ENCODE measurements at regions not wholly inside any gene's neighbourhood (a gene's known extent, or its start where the extent isn't known, plus 50 kb on each side); places are given as distances from the start of the nearest gene placed in this dataset.

- TF ChIP-seq, protein P1, sequence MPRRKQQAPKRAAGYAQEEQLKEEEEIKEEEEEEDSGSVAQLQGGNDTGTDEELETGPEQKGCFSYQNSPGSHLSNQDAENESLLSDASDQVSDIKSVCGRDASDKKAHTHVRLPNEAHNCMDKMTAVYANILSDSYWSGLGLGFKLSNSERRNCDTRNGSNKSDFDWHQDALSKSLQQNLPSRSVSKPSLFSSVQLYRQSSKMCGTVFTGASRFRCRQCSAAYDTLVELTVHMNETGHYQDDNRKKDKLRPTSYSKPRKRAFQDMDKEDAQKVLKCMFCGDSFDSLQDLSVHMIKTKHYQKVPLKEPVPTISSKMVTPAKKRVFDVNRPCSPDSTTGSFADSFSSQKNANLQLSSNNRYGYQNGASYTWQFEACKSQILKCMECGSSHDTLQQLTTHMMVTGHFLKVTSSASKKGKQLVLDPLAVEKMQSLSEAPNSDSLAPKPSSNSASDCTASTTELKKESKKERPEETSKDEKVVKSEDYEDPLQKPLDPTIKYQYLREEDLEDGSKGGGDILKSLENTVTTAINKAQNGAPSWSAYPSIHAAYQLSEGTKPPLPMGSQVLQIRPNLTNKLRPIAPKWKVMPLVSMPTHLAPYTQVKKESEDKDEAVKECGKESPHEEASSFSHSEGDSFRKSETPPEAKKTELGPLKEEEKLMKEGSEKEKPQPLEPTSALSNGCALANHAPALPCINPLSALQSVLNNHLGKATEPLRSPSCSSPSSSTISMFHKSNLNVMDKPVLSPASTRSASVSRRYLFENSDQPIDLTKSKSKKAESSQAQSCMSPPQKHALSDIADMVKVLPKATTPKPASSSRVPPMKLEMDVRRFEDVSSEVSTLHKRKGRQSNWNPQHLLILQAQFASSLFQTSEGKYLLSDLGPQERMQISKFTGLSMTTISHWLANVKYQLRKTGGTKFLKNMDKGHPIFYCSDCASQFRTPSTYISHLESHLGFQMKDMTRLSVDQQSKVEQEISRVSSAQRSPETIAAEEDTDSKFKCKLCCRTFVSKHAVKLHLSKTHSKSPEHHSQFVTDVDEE (CRISPR knock-in tag; IDR thresholded peaks at IDR 0.05), result no peak
- TF ChIP-seq GLIS3 (CRISPR knock-in tag; IDR thresholded peaks at IDR 0.05), result no peak
Observed at GRCh38 chr4:137212601-137213000, 319.7 kb downstream of the PCDH18 start (continued).

- no peak for TF ChIP-seq PPARA (CRISPR knock-in tag; IDR thresholded peaks at IDR 0.05; ENCODE audit: borderline replicate concordance)
- TF ChIP-seq, protein P2, sequence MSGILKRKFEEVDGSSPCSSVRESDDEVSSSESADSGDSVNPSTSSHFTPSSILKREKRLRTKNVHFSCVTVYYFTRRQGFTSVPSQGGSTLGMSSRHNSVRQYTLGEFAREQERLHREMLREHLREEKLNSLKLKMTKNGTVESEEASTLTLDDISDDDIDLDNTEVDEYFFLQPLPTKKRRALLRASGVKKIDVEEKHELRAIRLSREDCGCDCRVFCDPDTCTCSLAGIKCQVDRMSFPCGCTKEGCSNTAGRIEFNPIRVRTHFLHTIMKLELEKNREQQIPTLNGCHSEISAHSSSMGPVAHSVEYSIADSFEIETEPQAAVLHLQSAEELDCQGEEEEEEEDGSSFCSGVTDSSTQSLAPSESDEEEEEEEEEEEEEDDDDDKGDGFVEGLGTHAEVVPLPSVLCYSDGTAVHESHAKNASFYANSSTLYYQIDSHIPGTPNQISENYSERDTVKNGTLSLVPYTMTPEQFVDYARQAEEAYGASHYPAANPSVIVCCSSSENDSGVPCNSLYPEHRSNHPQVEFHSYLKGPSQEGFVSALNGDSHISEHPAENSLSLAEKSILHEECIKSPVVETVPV (CRISPR knock-in tag; IDR thresholded peaks at IDR 0.05), result no peak
- TF ChIP-seq, protein P3, sequence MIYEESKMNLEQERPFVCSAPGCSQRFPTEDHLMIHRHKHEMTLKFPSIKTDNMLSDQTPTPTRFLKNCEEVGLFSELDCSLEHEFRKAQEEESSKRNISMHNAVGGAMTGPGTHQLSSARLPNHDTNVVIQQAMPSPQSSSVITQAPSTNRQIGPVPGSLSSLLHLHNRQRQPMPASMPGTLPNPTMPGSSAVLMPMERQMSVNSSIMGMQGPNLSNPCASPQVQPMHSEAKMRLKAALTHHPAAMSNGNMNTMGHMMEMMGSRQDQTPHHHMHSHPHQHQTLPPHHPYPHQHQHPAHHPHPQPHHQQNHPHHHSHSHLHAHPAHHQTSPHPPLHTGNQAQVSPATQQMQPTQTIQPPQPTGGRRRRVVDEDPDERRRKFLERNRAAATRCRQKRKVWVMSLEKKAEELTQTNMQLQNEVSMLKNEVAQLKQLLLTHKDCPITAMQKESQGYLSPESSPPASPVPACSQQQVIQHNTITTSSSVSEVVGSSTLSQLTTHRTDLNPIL (CRISPR knock-in tag; IDR thresholded peaks at IDR 0.05; ENCODE audit: low read depth), result no peak
- TF ChIP-seq ZNF70 (CRISPR knock-in tag; IDR thresholded peaks at IDR 0.05), result no peak
- TF ChIP-seq ISL1 (CRISPR knock-in tag; IDR thresholded peaks at IDR 0.05), result no peak
Observed at GRCh38 chr4:137209240-137209639, 323.1 kb downstream of the PCDH18 start.

GRCh38 chr4:137206781-137207180 lies 325.5 kb downstream of the PCDH18 start:
- ATAC-seq, result no peak
- TF ChIP-seq ARNTL (CRISPR knock-in tag; IDR thresholded peaks at IDR 0.05; ENCODE audit: borderline replicate concordance, low read depth) (no peak), TOX (CRISPR knock-in tag; IDR thresholded peaks at IDR 0.05; ENCODE audit: borderline replicate concordance) (no peak), ESRRG (CRISPR knock-in tag; IDR thresholded peaks at IDR 0.05) (no peak), ZC3H10 (CRISPR knock-in tag; IDR thresholded peaks at IDR 0.05) (no peak), PPARA (CRISPR knock-in tag; IDR thresholded peaks at IDR 0.05; ENCODE audit: borderline replicate concordance) (no peak), ZNF8 (CRISPR knock-in tag; IDR thresholded peaks at IDR 0.05) (no peak)

More at GRCh38 chr4:137209240-137209639, 323.1 kb downstream of the PCDH18 start:
- ATAC-seq, result no peak

DNA sequence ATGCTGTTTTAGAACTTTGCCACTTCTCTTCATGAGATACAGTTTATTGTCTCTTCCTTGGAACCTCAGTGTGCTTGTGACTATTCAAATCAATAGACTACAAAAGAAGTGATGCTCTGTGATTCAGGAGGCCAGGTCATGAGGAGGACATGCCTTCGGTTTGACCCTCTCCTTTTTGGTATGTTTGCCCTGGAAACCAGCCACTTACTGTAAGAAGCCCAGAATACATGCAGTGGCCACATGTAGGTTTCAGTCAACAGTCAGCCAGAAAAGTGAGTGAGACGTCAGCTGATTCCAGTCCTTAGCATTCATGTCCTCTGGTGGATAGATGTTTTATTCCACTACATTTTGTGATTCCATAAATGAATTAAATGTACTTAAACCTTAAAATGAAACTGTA lies 328.7 kb downstream of the PCDH18 start:
- ATAC-seq, result no peak

More for the DNA sequence above, 328.7 kb downstream of the PCDH18 start:
- TF ChIP-seq TCF4 (CRISPR knock-in tag; IDR thresholded peaks at IDR 0.05; ENCODE audit: borderline replicate concordance) (no peak), BACH2 (CRISPR knock-in tag; IDR thresholded peaks at IDR 0.05; ENCODE audit: borderline replicate concordance) (no peak), ZC3H10 (CRISPR knock-in tag; IDR thresholded peaks at IDR 0.05) (no peak), OSR1 (CRISPR knock-in tag; IDR thresholded peaks at IDR 0.05) (no peak), TOX (CRISPR knock-in tag; IDR thresholded peaks at IDR 0.05; ENCODE audit: borderline replicate concordance) (no peak), ESRRG (CRISPR knock-in tag; IDR thresholded peaks at IDR 0.05) (no peak), CSDC2 (CRISPR knock-in tag; IDR thresholded peaks at IDR 0.05) (no peak), ZNF8 (CRISPR knock-in tag; IDR thresholded peaks at IDR 0.05) (no peak), ZNF70 (CRISPR knock-in tag; IDR thresholded peaks at IDR 0.05) (no peak), SNAI2 (CRISPR knock-in tag; IDR thresholded peaks at IDR 0.05) (no peak), RARB (CRISPR knock-in tag; IDR thresholded peaks at IDR 0.05) (no peak), ISL1 (CRISPR knock-in tag; IDR thresholded peaks at IDR 0.05) (no peak), ARNTL (CRISPR knock-in tag; IDR thresholded peaks at IDR 0.05; ENCODE audit: borderline replicate concordance, low read depth) (no peak), ZNF565 (CRISPR knock-in tag; conservative IDR thresholded peaks at IDR 0.05; ENCODE audit: low read depth) (no peak), ZFP3 (CRISPR knock-in tag; IDR thresholded peaks at IDR 0.05) (no peak)
- TF ChIP-seq, protein P4, sequence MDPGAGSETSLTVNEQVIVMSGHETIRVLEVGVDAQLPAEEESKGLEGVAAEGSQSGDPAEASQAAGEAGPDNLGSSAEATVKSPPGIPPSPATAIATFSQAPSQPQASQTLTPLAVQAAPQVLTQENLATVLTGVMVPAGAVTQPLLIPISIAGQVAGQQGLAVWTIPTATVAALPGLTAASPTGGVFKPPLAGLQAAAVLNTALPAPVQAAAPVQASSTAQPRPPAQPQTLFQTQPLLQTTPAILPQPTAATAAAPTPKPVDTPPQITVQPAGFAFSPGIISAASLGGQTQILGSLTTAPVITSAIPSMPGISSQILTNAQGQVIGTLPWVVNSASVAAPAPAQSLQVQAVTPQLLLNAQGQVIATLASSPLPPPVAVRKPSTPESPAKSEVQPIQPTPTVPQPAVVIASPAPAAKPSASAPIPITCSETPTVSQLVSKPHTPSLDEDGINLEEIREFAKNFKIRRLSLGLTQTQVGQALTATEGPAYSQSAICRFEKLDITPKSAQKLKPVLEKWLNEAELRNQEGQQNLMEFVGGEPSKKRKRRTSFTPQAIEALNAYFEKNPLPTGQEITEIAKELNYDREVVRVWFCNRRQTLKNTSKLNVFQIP (CRISPR knock-in tag; IDR thresholded peaks at IDR 0.05; ENCODE audit: borderline replicate concordance, low read depth), result no peak
- TF ChIP-seq, protein P1 (CRISPR knock-in tag; IDR thresholded peaks at IDR 0.05), result no peak
- TF ChIP-seq, protein P3 (CRISPR knock-in tag; IDR thresholded peaks at IDR 0.05; ENCODE audit: low read depth), result no peak
- TF ChIP-seq, protein P2 (CRISPR knock-in tag; IDR thresholded peaks at IDR 0.05), result no peak

All from SK-N-SH treated with all-trans-retinoic acid at 6 μM for 48 hours (cell line).